HEK293T (cell line): ENCODE measurements at regions not wholly inside any gene's neighbourhood (a gene's known extent, or its start where the extent isn't known, plus 50 kb on each side); places are given as distances from the start of the nearest gene placed in this dataset.

Experiments used
- FOXM1 ChIP-seq: fragments of 450-650 bp; IDR thresholded peaks from 2 replicates; pipeline ENCODE4 v1.6.1; 2017; ENCODE audit warnings: mild to moderate bottlenecking, borderline replicate concordance
- NFRKB ChIP-seq: fragments of 450-650 bp; IDR thresholded peaks from 2 replicates; pipeline ENCODE4 v1.6.1; 2016; ENCODE audit warnings: mild to moderate bottlenecking, moderate library complexity
- SUZ12 ChIP-seq: fragments of 450-650 bp; IDR thresholded peaks from 2 replicates; pipeline ENCODE4 v1.6.1; 2016; ENCODE audit warnings: mild to moderate bottlenecking
- TF ChIP-seq, protein P1 (sequence below): fragments of 450-650 bp; IDR thresholded peaks from 2 replicates; pipeline ENCODE4 v1.6.1; 2016

- TF ChIP-seq SUZ12 (no peak), FOXM1 (no peak), NFRKB (no peak)
- TF ChIP-seq, protein P1, sequence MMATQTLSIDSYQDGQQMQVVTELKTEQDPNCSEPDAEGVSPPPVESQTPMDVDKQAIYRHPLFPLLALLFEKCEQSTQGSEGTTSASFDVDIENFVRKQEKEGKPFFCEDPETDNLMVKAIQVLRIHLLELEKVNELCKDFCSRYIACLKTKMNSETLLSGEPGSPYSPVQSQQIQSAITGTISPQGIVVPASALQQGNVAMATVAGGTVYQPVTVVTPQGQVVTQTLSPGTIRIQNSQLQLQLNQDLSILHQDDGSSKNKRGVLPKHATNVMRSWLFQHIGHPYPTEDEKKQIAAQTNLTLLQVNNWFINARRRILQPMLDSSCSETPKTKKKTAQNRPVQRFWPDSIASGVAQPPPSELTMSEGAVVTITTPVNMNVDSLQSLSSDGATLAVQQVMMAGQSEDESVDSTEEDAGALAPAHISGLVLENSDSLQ = no peak
Measured at GRCh38 chr9:73714294-73714693, 562.6 kb downstream of the ANXA1 start.
